ENCODE measurements at regions not wholly inside any gene's neighbourhood (a gene's known extent, or its start where the extent isn't known, plus 50 kb on each side); places are given as distances from the start of the nearest gene placed in this dataset.

DNA sequence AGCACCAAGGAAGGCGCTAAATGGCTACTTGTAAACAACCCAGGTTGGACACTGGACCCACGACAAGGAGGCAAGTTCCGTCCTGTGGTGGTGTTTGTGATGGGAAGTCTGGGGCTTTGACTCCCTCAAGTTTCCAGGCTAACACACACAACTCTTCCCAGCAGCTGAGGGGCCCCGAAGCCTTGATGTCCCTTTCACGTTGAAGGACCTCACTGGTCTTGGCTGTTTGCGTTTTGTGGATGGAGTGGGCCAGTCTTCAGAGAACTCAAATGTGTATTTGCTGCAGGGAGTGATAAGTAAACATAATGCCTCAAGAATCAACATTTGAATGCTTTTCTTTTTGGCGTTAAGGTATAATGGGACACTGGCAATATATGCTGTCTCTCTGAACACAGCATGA lies 199.2 kb downstream of the TM9SF2 start:
- POLR2A ChIA-PET = no interaction called here
- H3K4me1 Mint-ChIP-seq = no peaks in the 10 kb centered on the region
- H3K4me3 Mint-ChIP-seq = no peak overlapping the region
- CTCF ChIA-PET = no interaction called here
- DNase-seq = no peak
- H3K27ac Mint-ChIP-seq = no peak overlapping the region
- no peaks in the 10 kb centered on the region for H3K27me3 Mint-ChIP-seq
- no peaks in the 10 kb centered on the region for H3K36me3 Mint-ChIP-seq (ENCODE audit: low read depth)
- no peak for ATAC-seq (ENCODE audit: low read depth)
- TF ChIP-seq, protein P1, sequence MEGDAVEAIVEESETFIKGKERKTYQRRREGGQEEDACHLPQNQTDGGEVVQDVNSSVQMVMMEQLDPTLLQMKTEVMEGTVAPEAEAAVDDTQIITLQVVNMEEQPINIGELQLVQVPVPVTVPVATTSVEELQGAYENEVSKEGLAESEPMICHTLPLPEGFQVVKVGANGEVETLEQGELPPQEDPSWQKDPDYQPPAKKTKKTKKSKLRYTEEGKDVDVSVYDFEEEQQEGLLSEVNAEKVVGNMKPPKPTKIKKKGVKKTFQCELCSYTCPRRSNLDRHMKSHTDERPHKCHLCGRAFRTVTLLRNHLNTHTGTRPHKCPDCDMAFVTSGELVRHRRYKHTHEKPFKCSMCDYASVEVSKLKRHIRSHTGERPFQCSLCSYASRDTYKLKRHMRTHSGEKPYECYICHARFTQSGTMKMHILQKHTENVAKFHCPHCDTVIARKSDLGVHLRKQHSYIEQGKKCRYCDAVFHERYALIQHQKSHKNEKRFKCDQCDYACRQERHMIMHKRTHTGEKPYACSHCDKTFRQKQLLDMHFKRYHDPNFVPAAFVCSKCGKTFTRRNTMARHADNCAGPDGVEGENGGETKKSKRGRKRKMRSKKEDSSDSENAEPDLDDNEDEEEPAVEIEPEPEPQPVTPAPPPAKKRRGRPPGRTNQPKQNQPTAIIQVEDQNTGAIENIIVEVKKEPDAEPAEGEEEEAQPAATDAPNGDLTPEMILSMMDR (IDR thresholded peaks at IDR 0.05) = no peak
- no peaks in the 10 kb centered on the region for H3K9me3 Mint-ChIP-seq
- intact Hi-C loops (cut with micrococcal nuclease) = no loop called here

DNA sequence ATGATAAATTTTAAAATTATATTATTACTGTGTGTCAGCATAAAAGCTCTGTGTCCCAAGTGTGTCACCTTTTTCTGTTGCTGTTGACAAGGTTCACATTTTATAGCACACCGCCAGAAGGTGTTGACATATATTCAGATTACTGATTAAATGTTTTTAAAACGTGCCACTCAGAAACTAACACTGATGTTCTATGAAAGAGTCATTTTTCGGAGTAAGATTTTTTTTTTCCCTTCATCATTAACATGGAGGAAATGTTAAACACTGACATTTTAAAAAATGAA lies 197.5 kb downstream of the TM9SF2 start:
- H3K4me1 Mint-ChIP-seq = no peaks in the 10 kb centered on the region
- H3K27me3 Mint-ChIP-seq = no peaks in the 10 kb centered on the region
- H3K9me3 Mint-ChIP-seq = no peaks in the 10 kb centered on the region
- no peak overlapping the region for H3K27ac Mint-ChIP-seq
- no peak for DNase-seq
- H3K4me3 Mint-ChIP-seq = no peak overlapping the region
- TF ChIP-seq, protein P1 (IDR thresholded peaks at IDR 0.05) = no peak
- ChIA-PET POLR2A (no interaction called here), CTCF (no interaction called here)
- intact Hi-C loops (cut with micrococcal nuclease) = no loop called here
- H3K36me3 Mint-ChIP-seq (ENCODE audit: low read depth) = peaks cover 2% of the 10 kb centered on the region
- ATAC-seq (ENCODE audit: low read depth) = no peak

DNA sequence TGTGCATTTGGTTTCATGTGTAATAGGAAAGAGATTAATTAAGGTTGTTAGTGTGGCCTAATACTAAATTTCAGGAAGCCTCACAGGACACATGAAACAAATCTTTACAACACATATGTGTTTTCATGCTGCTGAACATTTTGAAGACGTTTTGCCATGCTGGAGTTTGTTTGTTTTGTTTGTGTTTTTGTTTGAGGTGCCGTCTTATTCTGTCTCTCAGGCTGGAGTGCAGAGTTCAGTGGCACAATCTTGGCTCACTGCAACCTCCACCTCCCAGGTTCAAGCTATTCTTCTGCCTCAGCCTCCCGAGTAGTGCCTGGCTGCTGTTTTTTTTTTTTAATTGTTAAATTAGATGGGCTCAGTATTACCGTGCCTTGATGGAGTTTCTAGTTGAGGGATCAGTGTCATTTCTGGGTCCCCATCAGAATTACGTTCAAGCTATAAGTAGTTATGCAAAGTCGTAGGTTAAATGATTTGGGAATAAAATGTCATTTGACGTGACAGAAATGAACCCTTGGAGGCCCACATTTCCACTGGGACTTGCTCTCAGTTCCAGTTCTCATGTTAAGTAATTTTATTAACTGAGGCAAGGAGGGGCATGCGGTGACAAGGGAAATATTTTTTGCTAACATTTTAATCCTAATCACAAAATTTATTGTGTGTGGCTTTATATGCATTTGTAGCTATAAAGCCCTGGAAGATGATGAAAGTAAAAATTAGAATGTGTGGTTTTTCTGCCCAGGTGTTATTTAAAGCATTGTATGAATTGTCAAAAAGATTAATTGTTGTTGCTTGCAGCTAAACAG lies 196.9 kb downstream of the TM9SF2 start:
- no peak for ATAC-seq (ENCODE audit: low read depth)
- Mint-ChIP-seq H3K27ac (no peak overlapping the region), H3K27me3 (no peaks in the 10 kb centered on the region)

GRCh38 chr13:99695857-99696256 lies 194.6 kb downstream of the TM9SF2 start:
- intact Hi-C loops (cut with micrococcal nuclease) = no loop called here
- DNase-seq (no peak), ATAC-seq (ENCODE audit: low read depth) (no peak)
- Mint-ChIP-seq H3K27me3 (no peaks in the 10 kb centered on the region), H3K4me3 (no peak overlapping the region), H3K27ac (no peak overlapping the region), H3K36me3 (ENCODE audit: low read depth) (peaks cover 2% of the 10 kb centered on the region), H3K9me3 (no peaks in the 10 kb centered on the region), H3K4me1 (peaks cover 2% of the 10 kb centered on the region)
- TF ChIP-seq, protein P1 (IDR thresholded peaks at IDR 0.05) = no peak
- ChIA-PET CTCF (interaction anchor here (0.9 kb wide), 1 partner anchor 9 kb away, joined by 4 read pairs; no protein-coding TSS in a partner anchor), POLR2A (no interaction called here)

More for the DNA sequence above, 196.9 kb downstream of the TM9SF2 start:
- H3K9me3 Mint-ChIP-seq = no peaks in the 10 kb centered on the region
- ChIA-PET CTCF (no interaction called here), POLR2A (no interaction called here)
- peaks cover 2% of the 10 kb centered on the region for H3K36me3 Mint-ChIP-seq (ENCODE audit: low read depth)
- DNase-seq = no peak
- TF ChIP-seq, protein P1 (IDR thresholded peaks at IDR 0.05) = no peak
- no peaks in the 10 kb centered on the region for H3K4me1 Mint-ChIP-seq
- H3K4me3 Mint-ChIP-seq = no peak overlapping the region
- intact Hi-C loops (cut with micrococcal nuclease) = no loop called here

- intact Hi-C loops (cut with micrococcal nuclease) = no loop called here
- H3K27me3 Mint-ChIP-seq = no peaks in the 10 kb centered on the region
- H3K4me1 Mint-ChIP-seq = peaks cover 10% of the 10 kb centered on the region
- no peaks in the 10 kb centered on the region for H3K9me3 Mint-ChIP-seq
- peaks cover 2% of the 10 kb centered on the region for H3K36me3 Mint-ChIP-seq (ENCODE audit: low read depth)
- ChIA-PET POLR2A (no interaction called here), CTCF (no interaction called here)
- TF ChIP-seq, protein P1 (IDR thresholded peaks at IDR 0.05) = no peak
- H3K27ac Mint-ChIP-seq = no peak overlapping the region
- DNase-seq = no peak
- no peak overlapping the region for H3K4me3 Mint-ChIP-seq
- ATAC-seq (ENCODE audit: low read depth) = no peak
Measured at GRCh38 chr13:99693852-99694611, 192.8 kb downstream of the TM9SF2 start.
